ENCODE measurements at regions not wholly inside any gene's neighbourhood (a gene's known extent, or its start where the extent isn't known, plus 50 kb on each side); places are given as distances from the start of the nearest gene placed in this dataset.

DNA sequence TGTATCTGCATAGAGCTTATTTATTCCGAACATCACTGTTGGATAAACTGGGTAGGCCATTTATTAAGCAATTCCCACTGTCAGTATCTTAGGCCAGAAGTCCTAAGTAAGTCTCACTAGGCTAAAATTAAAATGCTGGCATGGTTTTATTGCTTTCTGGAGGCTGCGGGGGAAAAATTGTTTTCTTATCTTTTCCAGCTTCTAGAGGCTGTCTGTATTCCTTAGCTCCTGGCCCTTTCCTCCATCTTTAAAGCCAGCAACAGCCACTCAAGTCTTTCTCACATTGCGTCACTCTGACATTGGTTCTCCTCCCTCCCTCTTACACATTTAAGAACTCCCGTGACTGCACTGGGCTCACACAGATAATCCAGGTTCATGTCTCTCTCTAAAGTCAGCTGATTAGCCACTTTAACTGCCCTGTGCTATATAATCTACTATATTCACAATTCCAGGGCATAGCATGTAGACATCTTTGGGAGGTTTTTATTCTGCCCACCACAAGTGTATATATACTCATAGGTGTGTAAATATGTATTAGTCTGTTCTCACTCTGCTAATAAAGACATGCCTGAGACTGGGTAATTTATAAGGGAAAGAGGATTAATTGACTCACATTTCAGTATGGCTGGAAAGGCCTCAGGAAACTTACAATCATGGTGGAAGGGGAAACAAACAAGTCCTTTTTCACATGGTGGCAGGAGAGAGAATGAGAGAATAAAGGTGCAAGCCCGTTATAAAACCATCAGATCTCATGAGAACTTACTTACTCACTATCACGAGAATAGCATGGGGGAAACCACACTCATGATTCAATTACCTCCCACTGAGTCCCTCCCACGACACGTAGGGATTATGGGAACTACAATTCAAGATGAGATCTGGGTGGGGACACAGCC, 113.5 kb upstream of the SLC7A14 start:
- CTCF ChIA-PET: no interaction called here

GRCh38 chr3:170697908-170698307, 112.0 kb upstream of the SLC7A14 start:
- DNase-seq (ENCODE audit: low read depth, low spot score) (no peak), ATAC-seq (no peak)
- no peak overlapping the region for H3K4me3 ChIP-seq (ENCODE audit: low read depth in 2 of 2, low read length in 2 of 2)
- intact Hi-C loops (cut with micrococcal nuclease; ENCODE audit: unreplicated experiment) (no loop called here), in situ Hi-C loops (cut with HindIII; ENCODE audit: low pct_unique_long_range_greater_than_20kb, low sequenced_read_pairs) (no loop called here)
- H3K36me3 ChIP-seq (ENCODE audit: control insufficient read depth, insufficient read depth, low read length): no peaks in the 10 kb centered on the region
- no peaks in the 10 kb centered on the region for H3K4me1 ChIP-seq (ENCODE audit: control insufficient read depth, insufficient read depth, low read length)
- no peak overlapping the region for H3K27ac ChIP-seq (ENCODE audit: low read length)
- POLR2A ChIA-PET: no interaction called here
- no peaks in the 10 kb centered on the region for H3K9me3 ChIP-seq (ENCODE audit: control insufficient read depth, insufficient read depth, low read depth, low read length)
- H3K27me3 ChIP-seq (ENCODE audit: control insufficient read depth, insufficient read depth, low read length): no peaks in the 10 kb centered on the region
- TF ChIP-seq TCF7L2 (IDR thresholded peaks at IDR 0.05; ENCODE audit: low read depth, low read length) (no peak), POLR2AphosphoS5 (IDR thresholded peaks at IDR 0.05; ENCODE audit: low read depth, low read length) (no peak), SIN3A (IDR thresholded peaks at IDR 0.05; ENCODE audit: borderline replicate concordance, insufficient read depth, low read depth, low read length) (no peak)
- TF ChIP-seq, protein P1, sequence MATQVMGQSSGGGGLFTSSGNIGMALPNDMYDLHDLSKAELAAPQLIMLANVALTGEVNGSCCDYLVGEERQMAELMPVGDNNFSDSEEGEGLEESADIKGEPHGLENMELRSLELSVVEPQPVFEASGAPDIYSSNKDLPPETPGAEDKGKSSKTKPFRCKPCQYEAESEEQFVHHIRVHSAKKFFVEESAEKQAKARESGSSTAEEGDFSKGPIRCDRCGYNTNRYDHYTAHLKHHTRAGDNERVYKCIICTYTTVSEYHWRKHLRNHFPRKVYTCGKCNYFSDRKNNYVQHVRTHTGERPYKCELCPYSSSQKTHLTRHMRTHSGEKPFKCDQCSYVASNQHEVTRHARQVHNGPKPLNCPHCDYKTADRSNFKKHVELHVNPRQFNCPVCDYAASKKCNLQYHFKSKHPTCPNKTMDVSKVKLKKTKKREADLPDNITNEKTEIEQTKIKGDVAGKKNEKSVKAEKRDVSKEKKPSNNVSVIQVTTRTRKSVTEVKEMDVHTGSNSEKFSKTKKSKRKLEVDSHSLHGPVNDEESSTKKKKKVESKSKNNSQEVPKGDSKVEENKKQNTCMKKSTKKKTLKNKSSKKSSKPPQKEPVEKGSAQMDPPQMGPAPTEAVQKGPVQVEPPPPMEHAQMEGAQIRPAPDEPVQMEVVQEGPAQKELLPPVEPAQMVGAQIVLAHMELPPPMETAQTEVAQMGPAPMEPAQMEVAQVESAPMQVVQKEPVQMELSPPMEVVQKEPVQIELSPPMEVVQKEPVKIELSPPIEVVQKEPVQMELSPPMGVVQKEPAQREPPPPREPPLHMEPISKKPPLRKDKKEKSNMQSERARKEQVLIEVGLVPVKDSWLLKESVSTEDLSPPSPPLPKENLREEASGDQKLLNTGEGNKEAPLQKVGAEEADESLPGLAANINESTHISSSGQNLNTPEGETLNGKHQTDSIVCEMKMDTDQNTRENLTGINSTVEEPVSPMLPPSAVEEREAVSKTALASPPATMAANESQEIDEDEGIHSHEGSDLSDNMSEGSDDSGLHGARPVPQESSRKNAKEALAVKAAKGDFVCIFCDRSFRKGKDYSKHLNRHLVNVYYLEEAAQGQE (IDR thresholded peaks at IDR 0.05; ENCODE audit: insufficient read depth in 1 of 2, low read depth in 2 of 2, low read length in 1 of 2): no peak
- TF ChIP-seq, protein P2, sequence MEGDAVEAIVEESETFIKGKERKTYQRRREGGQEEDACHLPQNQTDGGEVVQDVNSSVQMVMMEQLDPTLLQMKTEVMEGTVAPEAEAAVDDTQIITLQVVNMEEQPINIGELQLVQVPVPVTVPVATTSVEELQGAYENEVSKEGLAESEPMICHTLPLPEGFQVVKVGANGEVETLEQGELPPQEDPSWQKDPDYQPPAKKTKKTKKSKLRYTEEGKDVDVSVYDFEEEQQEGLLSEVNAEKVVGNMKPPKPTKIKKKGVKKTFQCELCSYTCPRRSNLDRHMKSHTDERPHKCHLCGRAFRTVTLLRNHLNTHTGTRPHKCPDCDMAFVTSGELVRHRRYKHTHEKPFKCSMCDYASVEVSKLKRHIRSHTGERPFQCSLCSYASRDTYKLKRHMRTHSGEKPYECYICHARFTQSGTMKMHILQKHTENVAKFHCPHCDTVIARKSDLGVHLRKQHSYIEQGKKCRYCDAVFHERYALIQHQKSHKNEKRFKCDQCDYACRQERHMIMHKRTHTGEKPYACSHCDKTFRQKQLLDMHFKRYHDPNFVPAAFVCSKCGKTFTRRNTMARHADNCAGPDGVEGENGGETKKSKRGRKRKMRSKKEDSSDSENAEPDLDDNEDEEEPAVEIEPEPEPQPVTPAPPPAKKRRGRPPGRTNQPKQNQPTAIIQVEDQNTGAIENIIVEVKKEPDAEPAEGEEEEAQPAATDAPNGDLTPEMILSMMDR (IDR thresholded peaks at IDR 0.05): no peak
- CTCF ChIA-PET: no interaction called here
- BruUV-seq (replicated peaks): no TSS peak

More for the DNA sequence above, 113.5 kb upstream of the SLC7A14 start:
- no peak overlapping the region for H3K27ac ChIP-seq (ENCODE audit: low read length)
- intact Hi-C loops (cut with micrococcal nuclease; ENCODE audit: unreplicated experiment): no loop called here
- H3K9me3 ChIP-seq (ENCODE audit: control insufficient read depth, insufficient read depth, low read depth, low read length): no peaks in the 10 kb centered on the region
- TF ChIP-seq, protein P2 (IDR thresholded peaks at IDR 0.05): no peak
- no peak for TF ChIP-seq SIN3A (IDR thresholded peaks at IDR 0.05; ENCODE audit: borderline replicate concordance, insufficient read depth, low read depth, low read length)
- TF ChIP-seq, protein P1 (IDR thresholded peaks at IDR 0.05; ENCODE audit: insufficient read depth in 1 of 2, low read depth in 2 of 2, low read length in 1 of 2): no peak
- TF ChIP-seq TCF7L2 (IDR thresholded peaks at IDR 0.05; ENCODE audit: low read depth, low read length): no peak
- TF ChIP-seq POLR2AphosphoS5 (IDR thresholded peaks at IDR 0.05; ENCODE audit: low read depth, low read length): no peak
- in situ Hi-C loops (cut with HindIII; ENCODE audit: low pct_unique_long_range_greater_than_20kb, low sequenced_read_pairs): no loop called here
- H3K27me3 ChIP-seq (ENCODE audit: control insufficient read depth, insufficient read depth, low read length): no peaks in the 10 kb centered on the region
- no peak overlapping the region for H3K4me3 ChIP-seq (ENCODE audit: low read depth in 2 of 2, low read length in 2 of 2)
- DNase-seq (ENCODE audit: low read depth, low spot score): no peak
- no peaks in the 10 kb centered on the region for H3K36me3 ChIP-seq (ENCODE audit: control insufficient read depth, insufficient read depth, low read length)
- BruUV-seq (replicated peaks): no TSS peak
- POLR2A ChIA-PET: no interaction called here
- no peak for ATAC-seq
- H3K4me1 ChIP-seq (ENCODE audit: control insufficient read depth, insufficient read depth, low read length): no peaks in the 10 kb centered on the region

Measured in Panc1 (cell line).